ENCODE measurements at regions not wholly inside any gene's neighbourhood (a gene's known extent, or its start where the extent isn't known, plus 50 kb on each side); places are given as distances from the start of the nearest gene placed in this dataset.

DNA sequence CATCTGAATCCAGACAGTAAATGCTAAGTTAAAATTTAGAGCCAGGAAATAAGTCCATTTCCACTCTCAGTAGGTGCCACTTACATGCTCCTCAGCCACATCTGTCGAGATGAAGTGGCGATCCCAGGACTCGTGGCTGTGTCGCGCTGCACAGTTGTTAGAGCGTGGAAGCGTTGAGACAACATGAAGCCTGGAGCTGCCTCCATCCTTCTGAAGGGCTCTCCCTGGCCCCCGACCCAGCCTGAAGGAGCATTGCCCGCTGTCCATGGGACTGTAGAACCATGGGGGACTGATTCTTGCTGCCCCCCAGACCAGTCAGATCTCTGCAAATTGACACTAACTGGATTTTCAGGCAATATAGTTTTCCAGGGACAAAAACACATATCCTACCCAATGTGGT is 58.9 kb downstream of the IRX1 start:
- TF ChIP-seq, protein P1, sequence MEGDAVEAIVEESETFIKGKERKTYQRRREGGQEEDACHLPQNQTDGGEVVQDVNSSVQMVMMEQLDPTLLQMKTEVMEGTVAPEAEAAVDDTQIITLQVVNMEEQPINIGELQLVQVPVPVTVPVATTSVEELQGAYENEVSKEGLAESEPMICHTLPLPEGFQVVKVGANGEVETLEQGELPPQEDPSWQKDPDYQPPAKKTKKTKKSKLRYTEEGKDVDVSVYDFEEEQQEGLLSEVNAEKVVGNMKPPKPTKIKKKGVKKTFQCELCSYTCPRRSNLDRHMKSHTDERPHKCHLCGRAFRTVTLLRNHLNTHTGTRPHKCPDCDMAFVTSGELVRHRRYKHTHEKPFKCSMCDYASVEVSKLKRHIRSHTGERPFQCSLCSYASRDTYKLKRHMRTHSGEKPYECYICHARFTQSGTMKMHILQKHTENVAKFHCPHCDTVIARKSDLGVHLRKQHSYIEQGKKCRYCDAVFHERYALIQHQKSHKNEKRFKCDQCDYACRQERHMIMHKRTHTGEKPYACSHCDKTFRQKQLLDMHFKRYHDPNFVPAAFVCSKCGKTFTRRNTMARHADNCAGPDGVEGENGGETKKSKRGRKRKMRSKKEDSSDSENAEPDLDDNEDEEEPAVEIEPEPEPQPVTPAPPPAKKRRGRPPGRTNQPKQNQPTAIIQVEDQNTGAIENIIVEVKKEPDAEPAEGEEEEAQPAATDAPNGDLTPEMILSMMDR (IDR thresholded peaks at IDR 0.05; ENCODE audit: extremely low read depth, missing control alignments), result no peak
- no peak for DNase-seq (ENCODE audit: low spot score)

DNA sequence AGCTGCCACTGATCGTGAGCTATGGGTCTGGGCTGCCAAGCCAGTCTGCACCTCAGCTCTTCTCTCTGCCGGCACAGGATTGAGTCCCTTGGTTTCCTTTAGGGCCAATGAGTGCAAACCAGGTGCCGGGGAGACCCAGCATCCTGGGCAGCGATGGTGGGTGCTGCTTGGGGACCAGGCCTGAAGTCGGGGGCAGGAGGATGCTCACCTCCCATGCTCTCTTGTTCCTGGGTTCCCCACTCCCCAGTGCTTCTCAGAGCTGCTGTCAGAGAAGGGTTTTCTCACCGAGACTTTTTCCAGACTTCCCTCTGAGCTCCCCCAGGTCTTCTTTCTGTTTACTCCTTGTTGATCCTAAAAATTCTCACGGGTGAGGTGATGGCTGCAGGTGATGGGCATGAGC is 61.2 kb downstream of the IRX1 start:
- TF ChIP-seq, protein P1 (IDR thresholded peaks at IDR 0.05; ENCODE audit: extremely low read depth, missing control alignments), result no peak
- DNase-seq (ENCODE audit: low spot score), result no peak

DNA sequence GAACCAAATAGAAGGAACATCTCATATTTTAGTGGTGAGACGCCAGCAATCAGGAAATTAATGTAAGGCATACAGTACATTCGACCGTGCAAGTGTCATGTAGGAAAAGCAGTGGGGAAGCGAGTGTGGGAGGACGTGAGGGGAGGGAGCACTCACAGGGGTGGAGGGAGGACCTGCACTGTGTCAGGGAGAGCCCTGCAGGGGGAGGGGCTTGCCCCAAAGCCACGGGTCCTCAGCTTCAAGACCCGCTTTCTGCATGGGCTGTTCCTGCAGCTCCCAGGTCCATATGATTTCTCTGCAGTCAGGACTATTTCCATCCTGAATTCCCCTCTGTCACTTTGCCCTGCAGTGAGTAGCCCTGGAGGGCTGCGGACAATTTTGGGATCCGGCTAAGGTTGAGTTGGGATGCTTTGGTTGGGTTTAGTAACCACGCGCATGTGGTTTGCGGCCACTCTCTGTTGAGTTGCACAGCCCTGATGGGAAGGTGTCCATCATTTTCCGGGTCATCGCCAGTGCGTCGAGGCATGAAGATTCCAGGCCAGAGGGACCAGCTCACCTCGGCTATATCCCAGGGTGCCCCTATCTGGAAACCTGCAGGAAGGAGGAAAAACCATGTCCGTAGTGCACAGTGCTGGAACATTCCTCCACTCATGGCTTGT is 61.9 kb downstream of the IRX1 start:
- TF ChIP-seq, protein P1 (IDR thresholded peaks at IDR 0.05; ENCODE audit: extremely low read depth, missing control alignments), result no peak

DNA sequence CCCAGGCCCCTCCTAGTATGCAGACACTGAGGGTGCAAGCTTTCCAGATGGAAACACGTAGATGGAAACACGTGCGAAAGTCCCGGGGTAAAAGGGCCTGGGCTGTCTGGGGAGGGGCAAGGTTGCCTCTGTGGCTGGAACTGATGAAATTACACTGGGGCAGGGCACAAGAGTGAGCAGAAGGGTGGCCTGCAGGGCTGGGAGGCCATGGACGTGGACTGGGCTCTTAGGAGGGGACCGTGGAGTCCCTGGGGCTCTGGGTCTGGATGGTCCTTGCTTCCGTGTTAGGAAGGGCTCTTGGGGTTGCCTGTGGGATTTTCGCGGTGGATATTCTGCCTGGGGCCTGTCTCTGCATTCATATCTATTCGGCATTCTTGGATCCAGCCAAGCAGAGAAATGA is 63.3 kb downstream of the IRX1 start:
- DNase-seq (ENCODE audit: low spot score), result no peak
- TF ChIP-seq, protein P1 (IDR thresholded peaks at IDR 0.05; ENCODE audit: extremely low read depth, missing control alignments), result no peak

More for the DNA sequence above, 61.9 kb downstream of the IRX1 start:
- no peak for DNase-seq (ENCODE audit: low spot score)

GRCh38 chr5:3659907-3660306 is 64.3 kb downstream of the IRX1 start:
- TF ChIP-seq, protein P1 (IDR thresholded peaks at IDR 0.05; ENCODE audit: extremely low read depth, missing control alignments), result no peak
- no peak for DNase-seq (ENCODE audit: low spot score)

DNA sequence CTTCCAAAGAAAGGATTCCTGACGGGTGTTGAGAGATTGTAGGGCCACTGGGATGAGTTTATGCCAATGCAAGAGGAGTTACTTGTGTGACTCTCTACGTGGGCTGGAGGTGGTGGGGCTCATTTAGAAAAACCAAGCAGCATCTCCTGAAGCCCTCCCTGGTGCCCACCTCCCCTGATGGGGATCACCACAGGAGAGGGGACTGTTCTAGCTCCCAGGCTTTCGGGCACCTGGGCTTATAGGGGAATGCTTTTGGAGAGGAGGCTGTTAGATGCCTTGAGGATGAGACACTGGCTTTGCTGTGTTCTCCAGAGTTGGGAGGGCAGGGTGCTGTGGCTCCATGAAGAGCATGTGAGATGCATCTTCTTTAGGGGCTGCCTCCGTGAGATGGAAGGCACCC is 65.0 kb downstream of the IRX1 start:
- TF ChIP-seq, protein P1 (IDR thresholded peaks at IDR 0.05; ENCODE audit: extremely low read depth, missing control alignments), result no peak
- DNase-seq (ENCODE audit: low spot score), result no peak

GRCh38 chr5:3661755-3662296 is 66.2 kb downstream of the IRX1 start:
- no peak for DNase-seq (ENCODE audit: low spot score)

More at GRCh38 chr5:3661755-3662296, 66.2 kb downstream of the IRX1 start:
- TF ChIP-seq, protein P1 (IDR thresholded peaks at IDR 0.05; ENCODE audit: extremely low read depth, missing control alignments), result no peak

All from GM20000 (cell line).